ENCODE measurements at regions not wholly inside any gene's neighbourhood (a gene's known extent, or its start where the extent isn't known, plus 50 kb on each side); places are given as distances from the start of the nearest gene placed in this dataset.
A peak's percentile ranks its signal among the peaks of the same experiment; 100 is the strongest.

- H3K9me3 ChIP-seq: no peaks in the 10 kb centered on the region
- H3K27ac ChIP-seq: no peak overlapping the region
- H3K27me3 ChIP-seq: no peaks in the 10 kb centered on the region
- no peak overlapping the region for H3K4me3 ChIP-seq
- DNase-seq (ENCODE audit: extremely low spot score in 2 of 2): peak in 1 of 2 donors; percentile 47
- TF ChIP-seq POLR2AphosphoS5 (IDR thresholded peaks at IDR 0.05; ENCODE audit: insufficient read depth in 1 of 2, low read depth in 1 of 2): no peak
- TF ChIP-seq POLR2A (IDR thresholded peaks at IDR 0.05): no peak
- no peak for TF ChIP-seq CTCF (IDR thresholded peaks at IDR 0.05)
- H3K36me3 ChIP-seq: no peaks in the 10 kb centered on the region
- H3K4me1 ChIP-seq: no peaks in the 10 kb centered on the region
- intact Hi-C loops (cut with DNase I): no loop called here
Observed at GRCh38 chr18:49697049-49697448, 116.3 kb downstream of the ACAA2 start.

GRCh38 chr18:49694402-49694801, 118.9 kb downstream of the ACAA2 start:
- Histone ChIP-seq H3K9me3 (no peaks in the 10 kb centered on the region), H3K27ac (no peak overlapping the region), H3K36me3 (no peaks in the 10 kb centered on the region), H3K4me1 (no peaks in the 10 kb centered on the region), H3K27me3 (no peaks in the 10 kb centered on the region), H3K4me3 (no peak overlapping the region)
- intact Hi-C loops (cut with DNase I): no loop called here
- DNase-seq (ENCODE audit: extremely low spot score in 2 of 2): peak in 1 of 2 donors; percentile 18
- TF ChIP-seq POLR2AphosphoS5 (IDR thresholded peaks at IDR 0.05; ENCODE audit: insufficient read depth in 1 of 2, low read depth in 1 of 2): no peak
- TF ChIP-seq CTCF (IDR thresholded peaks at IDR 0.05): no peak
- no peak for TF ChIP-seq POLR2A (IDR thresholded peaks at IDR 0.05)

- intact Hi-C loops (cut with DNase I): no loop called here
Observed at GRCh38 chr18:49693717-49694005, 119.7 kb downstream of the ACAA2 start.

GRCh38 chr18:49692906-49693716, 120.2 kb downstream of the ACAA2 start:
- H3K4me3 ChIP-seq: no peak overlapping the region
- no peaks in the 10 kb centered on the region for H3K36me3 ChIP-seq
- H3K9me3 ChIP-seq: no peaks in the 10 kb centered on the region
- no peaks in the 10 kb centered on the region for H3K27me3 ChIP-seq
- intact Hi-C loops (cut with DNase I): no loop called here
- TF ChIP-seq POLR2A (IDR thresholded peaks at IDR 0.05) (no peak), POLR2AphosphoS5 (IDR thresholded peaks at IDR 0.05; ENCODE audit: insufficient read depth in 1 of 2, low read depth in 1 of 2) (no peak), CTCF (IDR thresholded peaks at IDR 0.05) (no peak)
- H3K27ac ChIP-seq: no peak overlapping the region
- H3K4me1 ChIP-seq: no peaks in the 10 kb centered on the region
- peak in 1 of 2 donors; percentile 25 for DNase-seq (ENCODE audit: extremely low spot score in 2 of 2)

More at GRCh38 chr18:49693717-49694005, 119.7 kb downstream of the ACAA2 start:
- TF ChIP-seq POLR2A (IDR thresholded peaks at IDR 0.05): no peak
- no peak for TF ChIP-seq POLR2AphosphoS5 (IDR thresholded peaks at IDR 0.05; ENCODE audit: insufficient read depth in 1 of 2, low read depth in 1 of 2)
- TF ChIP-seq CTCF (IDR thresholded peaks at IDR 0.05): no peak
- Histone ChIP-seq H3K27ac (no peak overlapping the region), H3K36me3 (no peaks in the 10 kb centered on the region), H3K9me3 (no peaks in the 10 kb centered on the region), H3K27me3 (no peaks in the 10 kb centered on the region), H3K4me3 (no peak overlapping the region), H3K4me1 (no peaks in the 10 kb centered on the region)
- DNase-seq (ENCODE audit: extremely low spot score in 2 of 2): no peak

- no peaks in the 10 kb centered on the region for H3K27me3 ChIP-seq
- no peak for DNase-seq (ENCODE audit: extremely low spot score in 2 of 2)
- H3K4me3 ChIP-seq: no peak overlapping the region
- intact Hi-C loops (cut with DNase I): no loop called here
- no peak overlapping the region for H3K27ac ChIP-seq
- no peaks in the 10 kb centered on the region for H3K36me3 ChIP-seq
- no peaks in the 10 kb centered on the region for H3K4me1 ChIP-seq
- H3K9me3 ChIP-seq: no peaks in the 10 kb centered on the region
- TF ChIP-seq POLR2A (IDR thresholded peaks at IDR 0.05): no peak
- no peak for TF ChIP-seq POLR2AphosphoS5 (IDR thresholded peaks at IDR 0.05; ENCODE audit: insufficient read depth in 1 of 2, low read depth in 1 of 2)
Observed at GRCh38 chr18:49691177-49691608, 122.1 kb downstream of the ACAA2 start.

Measured in vagina (tissue), 2 donors.